ENCODE measurements at regions not wholly inside any gene's neighbourhood (a gene's known extent, or its start where the extent isn't known, plus 50 kb on each side); places are given as distances from the start of the nearest gene placed in this dataset.

DNA sequence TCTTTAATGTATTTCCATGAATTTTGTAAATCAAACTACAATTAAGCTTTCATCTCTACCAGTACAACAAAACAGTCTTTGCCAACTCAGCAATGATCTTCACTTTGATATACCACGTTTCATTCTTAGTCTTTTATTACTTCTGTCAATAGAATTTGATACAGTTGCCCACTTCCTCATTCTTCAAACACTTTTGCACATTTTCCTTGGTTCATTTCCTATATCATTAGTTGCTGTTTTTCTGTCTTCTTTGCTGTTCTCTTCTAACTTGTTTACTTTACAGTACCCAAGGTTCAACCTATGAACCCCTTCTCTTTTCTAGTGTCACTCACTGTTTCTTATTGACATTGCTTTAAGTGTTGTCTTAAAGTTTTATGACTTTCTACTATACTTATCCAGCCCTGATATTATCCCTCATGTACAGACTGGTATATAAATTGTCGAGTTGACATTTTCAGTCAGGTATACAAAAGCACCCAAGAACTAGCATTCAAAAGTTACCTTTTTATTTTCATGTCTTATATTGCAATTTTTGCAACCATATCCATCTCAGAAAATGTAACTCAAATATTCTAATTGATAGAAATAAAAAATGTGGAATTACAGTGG lies 903.1 kb downstream of the NSUN3 start:
- no peak overlapping the region for H2AFZ ChIP-seq (ENCODE audit: low read length)
- DNase-seq: peak; percentile 21
- no peaks in the 10 kb centered on the region for H3K9me3 ChIP-seq (ENCODE audit: low read length)
- TF ChIP-seq EZH2 (IDR thresholded peaks at IDR 0.05; ENCODE audit: low read length, unreplicated experiment) (no peak), EZH2phosphoT487 (IDR thresholded peaks at IDR 0.05; ENCODE audit: borderline replicate concordance, low read length) (no peak)
- TF ChIP-seq, protein P1, sequence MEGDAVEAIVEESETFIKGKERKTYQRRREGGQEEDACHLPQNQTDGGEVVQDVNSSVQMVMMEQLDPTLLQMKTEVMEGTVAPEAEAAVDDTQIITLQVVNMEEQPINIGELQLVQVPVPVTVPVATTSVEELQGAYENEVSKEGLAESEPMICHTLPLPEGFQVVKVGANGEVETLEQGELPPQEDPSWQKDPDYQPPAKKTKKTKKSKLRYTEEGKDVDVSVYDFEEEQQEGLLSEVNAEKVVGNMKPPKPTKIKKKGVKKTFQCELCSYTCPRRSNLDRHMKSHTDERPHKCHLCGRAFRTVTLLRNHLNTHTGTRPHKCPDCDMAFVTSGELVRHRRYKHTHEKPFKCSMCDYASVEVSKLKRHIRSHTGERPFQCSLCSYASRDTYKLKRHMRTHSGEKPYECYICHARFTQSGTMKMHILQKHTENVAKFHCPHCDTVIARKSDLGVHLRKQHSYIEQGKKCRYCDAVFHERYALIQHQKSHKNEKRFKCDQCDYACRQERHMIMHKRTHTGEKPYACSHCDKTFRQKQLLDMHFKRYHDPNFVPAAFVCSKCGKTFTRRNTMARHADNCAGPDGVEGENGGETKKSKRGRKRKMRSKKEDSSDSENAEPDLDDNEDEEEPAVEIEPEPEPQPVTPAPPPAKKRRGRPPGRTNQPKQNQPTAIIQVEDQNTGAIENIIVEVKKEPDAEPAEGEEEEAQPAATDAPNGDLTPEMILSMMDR (conservative IDR thresholded peaks at IDR 0.05; ENCODE audit: low read depth, low read length): no peak
- intact Hi-C loops (cut with micrococcal nuclease): no loop called here
- no peaks in the 10 kb centered on the region for H4K20me1 ChIP-seq (ENCODE audit: low read length)
- H3K79me2 ChIP-seq (ENCODE audit: low read length): no peaks in the 10 kb centered on the region
- POLR2A ChIA-PET (ENCODE audit: unreplicated experiment): no interaction called here
- H3K4me2 ChIP-seq (ENCODE audit: low read length): no peak overlapping the region
- H3K4me1 ChIP-seq (ENCODE audit: insufficient read depth, low read length): 0 out of 2 replicates have a peak, but pooled peaks cover 3% of the 10 kb centered on the region
- BruUV-seq (replicated peaks): no TSS peak
- no peak for ATAC-seq
- no peak overlapping the region for H3K9ac ChIP-seq (ENCODE audit: low read length)
- no peak overlapping the region for H3K27ac ChIP-seq (ENCODE audit: low read length)
- H3F3A ChIP-seq (ENCODE audit: low read length, unreplicated experiment): no peaks in the 10 kb centered on the region
- H3K4me3 ChIP-seq (ENCODE audit: low read length): no peak overlapping the region
- H3K36me3 ChIP-seq (ENCODE audit: low read depth, low read length): no peaks in the 10 kb centered on the region
- no peaks in the 10 kb centered on the region for H3K27me3 ChIP-seq (ENCODE audit: low read length)
- H3K9me2 ChIP-seq (replicated peaks; ENCODE audit: low read length): no peaks in the 10 kb centered on the region
- CTCF ChIA-PET: no interaction called here

DNA sequence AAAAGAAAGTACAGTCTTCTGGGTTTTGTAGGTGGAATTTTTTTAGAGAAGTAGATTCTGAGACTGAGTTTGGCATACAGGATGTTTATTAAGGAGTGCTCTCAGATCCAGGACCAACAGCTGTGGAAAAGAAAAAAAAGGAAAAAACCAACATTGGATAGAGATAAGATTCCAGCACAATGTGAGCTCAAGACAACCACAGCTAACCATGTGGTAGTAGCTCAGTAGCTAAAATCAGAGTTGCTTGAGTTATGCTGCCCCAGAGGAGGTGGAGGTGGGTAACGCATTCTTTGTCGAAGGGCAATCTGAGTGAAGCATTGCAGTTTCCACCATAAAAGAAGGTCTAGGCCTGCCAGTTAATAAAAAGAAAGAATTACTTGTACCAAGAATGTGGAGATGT lies 904.3 kb downstream of the NSUN3 start:
- H3F3A ChIP-seq (ENCODE audit: low read length, unreplicated experiment): no peaks in the 10 kb centered on the region
- H2AFZ ChIP-seq (ENCODE audit: low read length): no peak overlapping the region
- H3K79me2 ChIP-seq (ENCODE audit: low read length): no peaks in the 10 kb centered on the region
- no peaks in the 10 kb centered on the region for H3K4me1 ChIP-seq (ENCODE audit: insufficient read depth, low read length)
- H3K4me2 ChIP-seq (ENCODE audit: low read length): no peak overlapping the region
- ChIA-PET POLR2A (ENCODE audit: unreplicated experiment) (no interaction called here), CTCF (no interaction called here)
- no peak overlapping the region for H3K4me3 ChIP-seq (ENCODE audit: low read length)
- H3K9me2 ChIP-seq (replicated peaks; ENCODE audit: low read length): no peaks in the 10 kb centered on the region
- intact Hi-C loops (cut with micrococcal nuclease): no loop called here
- no peaks in the 10 kb centered on the region for H3K27me3 ChIP-seq (ENCODE audit: low read length)
- no peaks in the 10 kb centered on the region for H4K20me1 ChIP-seq (ENCODE audit: low read length)
- H3K9ac ChIP-seq (ENCODE audit: low read length): no peak overlapping the region
- TF ChIP-seq, protein P1 (conservative IDR thresholded peaks at IDR 0.05; ENCODE audit: low read depth, low read length): no peak
- TF ChIP-seq EZH2 (IDR thresholded peaks at IDR 0.05; ENCODE audit: low read length, unreplicated experiment): no peak
- DNase-seq: no peak
- H3K27ac ChIP-seq (ENCODE audit: low read length): no peak overlapping the region
- no peaks in the 10 kb centered on the region for H3K36me3 ChIP-seq (ENCODE audit: low read depth, low read length)
- ATAC-seq: no peak
- BruUV-seq (replicated peaks): no TSS peak
- no peaks in the 10 kb centered on the region for H3K9me3 ChIP-seq (ENCODE audit: low read length)

DNA sequence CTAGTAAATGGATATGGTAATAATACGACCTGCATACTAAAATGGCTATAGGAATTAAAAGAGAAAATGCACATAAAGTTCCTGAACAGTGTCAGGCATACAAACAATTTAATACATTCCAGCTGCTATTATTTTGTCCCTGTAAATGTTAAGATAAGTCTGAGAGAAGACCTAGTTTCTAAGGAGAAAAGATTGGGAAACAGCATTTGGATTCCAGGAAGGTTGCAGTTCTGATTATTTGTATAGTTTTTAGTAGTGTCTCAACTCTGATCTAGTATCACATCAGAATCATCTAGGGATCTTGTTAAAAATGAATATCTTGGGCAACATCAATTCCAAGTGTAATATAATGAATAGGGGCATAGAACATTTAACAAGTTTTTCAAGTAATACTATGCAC lies 905.7 kb downstream of the NSUN3 start:
- CTCF ChIA-PET: no interaction called here
- DNase-seq: no peak
- H3K4me3 ChIP-seq (ENCODE audit: low read length): no peak overlapping the region

More for the DNA sequence above, 905.7 kb downstream of the NSUN3 start:
- no peaks in the 10 kb centered on the region for H3F3A ChIP-seq (ENCODE audit: low read length, unreplicated experiment)
- H2AFZ ChIP-seq (ENCODE audit: low read length): no peak overlapping the region
- no peaks in the 10 kb centered on the region for H3K27me3 ChIP-seq (ENCODE audit: low read length)
- no peaks in the 10 kb centered on the region for H3K36me3 ChIP-seq (ENCODE audit: low read depth, low read length)
- no peaks in the 10 kb centered on the region for H3K4me1 ChIP-seq (ENCODE audit: insufficient read depth, low read length)
- no peak for TF ChIP-seq EZH2phosphoT487 (IDR thresholded peaks at IDR 0.05; ENCODE audit: borderline replicate concordance, low read length)
- TF ChIP-seq, protein P1 (conservative IDR thresholded peaks at IDR 0.05; ENCODE audit: low read depth, low read length): no peak
- no peak for TF ChIP-seq EZH2 (IDR thresholded peaks at IDR 0.05; ENCODE audit: low read length, unreplicated experiment)
- no TSS peak for BruUV-seq (replicated peaks)
- H3K79me2 ChIP-seq (ENCODE audit: low read length): no peaks in the 10 kb centered on the region
- POLR2A ChIA-PET (ENCODE audit: unreplicated experiment): no interaction called here
- H3K27ac ChIP-seq (ENCODE audit: low read length): no peak overlapping the region
- no peaks in the 10 kb centered on the region for H3K9me2 ChIP-seq (replicated peaks; ENCODE audit: low read length)
- no peaks in the 10 kb centered on the region for H3K9me3 ChIP-seq (ENCODE audit: low read length)
- no peak overlapping the region for H3K4me2 ChIP-seq (ENCODE audit: low read length)
- intact Hi-C loops (cut with micrococcal nuclease): no loop called here
- no peak for ATAC-seq
- H3K9ac ChIP-seq (ENCODE audit: low read length): no peak overlapping the region
- no peaks in the 10 kb centered on the region for H4K20me1 ChIP-seq (ENCODE audit: low read length)

Data from PC-3 (cell line).